HepG2 (cell line): ENCODE measurements at regions not wholly inside any gene's neighbourhood (a gene's known extent, or its start where the extent isn't known, plus 50 kb on each side); places are given as distances from the start of the nearest gene placed in this dataset.

Experiments used
- CTCF ChIP-seq: sonication (generic); formaldehyde crosslinking; IDR thresholded peaks from 2 replicates; pipeline ENCODE4 v1.5.0; 2020; ENCODE audit warnings: mild to moderate bottlenecking, missing genetic modification reagents, moderate library complexity
- EZH2 ChIP-seq: conservative IDR thresholded peaks from 2 replicates; pipeline ENCODE4 v1.6.1; 2012; ENCODE audit warnings: mild to moderate bottlenecking, low read depth, low read length, moderate library complexity
- PAX8 ChIP-seq: sonication (generic); formaldehyde crosslinking; IDR thresholded peaks from 2 replicates; pipeline ENCODE4 v1.8.0; 2022; ENCODE audit warnings: mild to moderate bottlenecking, missing genetic modification reagents, borderline replicate concordance
- ZNF781 ChIP-seq: sonication (generic); formaldehyde crosslinking; IDR thresholded peaks from 2 replicates; pipeline ENCODE4 v1.5.1; 2020; ENCODE audit warnings: borderline replicate concordance, mild to moderate bottlenecking, missing genetic modification reagents; ENCODE audit errors: not compliant biosample characterization

DNA sequence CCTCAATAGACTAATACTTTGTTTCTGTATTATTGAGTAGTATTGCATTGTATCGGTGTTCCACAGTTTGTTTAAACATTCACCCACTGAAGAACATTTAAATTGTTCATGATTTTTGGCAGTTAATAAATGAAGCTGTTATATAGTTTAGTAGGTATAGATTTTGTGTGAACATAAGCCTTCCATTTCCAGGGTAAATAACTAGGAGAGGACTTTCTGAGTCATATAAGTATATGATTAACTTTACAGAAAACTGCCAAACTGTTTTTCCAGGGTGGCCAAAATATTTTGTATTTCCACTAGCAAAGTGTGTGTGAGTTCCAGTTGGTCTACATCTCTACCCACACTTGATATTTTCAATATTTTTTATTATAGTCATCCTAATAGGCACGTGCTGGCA is 70.0 kb upstream of the MLIP start:
- TF ChIP-seq EZH2, result no peak
- no peak for TF ChIP-seq PAX8
- no peak for TF ChIP-seq ZNF781 (CRISPR knock-in tag)
- no peak for TF ChIP-seq CTCF (CRISPR knock-in tag)
